K562 (cell line): ENCODE measurements at regions not wholly inside any gene's neighbourhood (a gene's known extent, or its start where the extent isn't known, plus 50 kb on each side); places are given as distances from the start of the nearest gene placed in this dataset.

ENCODE experiments used
- BRF2 ChIP-seq: IDR thresholded peaks from 3 replicates; pipeline ENCODE4 v1.6.1; 2011; ENCODE audit warnings: borderline replicate concordance, mild to moderate bottlenecking; ENCODE audit not compliant: insufficient read length, insufficient read depth
- CBFA2T2 ChIP-seq: fragments of 450-650 bp; conservative IDR thresholded peaks from 2 replicates; pipeline ENCODE4 v1.6.1; 2017; ENCODE audit warnings: mild to moderate bottlenecking
- ELF4 ChIP-seq: fragments of 450-650 bp; formaldehyde crosslinking; IDR thresholded peaks from 2 replicates; pipeline ENCODE4 v1.4.0; 2022; ENCODE audit warnings: missing genetic modification characterization
- FOXM1 ChIP-seq, 2 experiments: fragments of 450-650 bp in 1 of 2; sonication (generic) in 1 of 2; formaldehyde crosslinking in 1 of 2; IDR thresholded peaks; 2 replicates each; pipeline versions ENCODE4 v1.6.1 to v1.9.0; 2017 to 2022; ENCODE audit warnings: low read depth in 2 of 2, mild to moderate bottlenecking in 2 of 2, missing genetic modification reagents in 1 of 2, moderate library complexity in 1 of 2
- HOXB6 ChIP-seq: fragments of 250-450 bp; sonication (Bioruptor Pico); IDR thresholded peaks from 2 replicates; pipeline ENCODE4 v1.5.1; 2022; ENCODE audit warnings: mild to moderate bottlenecking, borderline replicate concordance
- ID3 ChIP-seq, 2 experiments: fragments of 250-450 bp in 1 of 2; fragments of 450-650 bp in 1 of 2; sonication (Bioruptor Pico) in 1 of 2; IDR thresholded peaks; 2 replicates each; pipeline versions ENCODE4 v1.6.1 to v1.8.0; 2016 to 2021; ENCODE audit warnings: mild to moderate bottlenecking in 2 of 2, moderate library complexity in 2 of 2, missing compliant biosample characterization in 1 of 2, missing genetic modification characterization in 1 of 2
- LARP7 ChIP-seq: fragments of 450-650 bp; IDR thresholded peaks from 2 replicates; pipeline ENCODE4 v1.6.1; 2016
- NFATC3 ChIP-seq: fragments of 450-650 bp; IDR thresholded peaks from 2 replicates; pipeline ENCODE4 v1.6.1; 2017; ENCODE audit warnings: mild to moderate bottlenecking
- PTRF ChIP-seq: fragments of 450-650 bp; IDR thresholded peaks from 2 replicates; pipeline ENCODE4 v1.6.1; 2016; ENCODE audit warnings: mild to moderate bottlenecking, missing genetic modification characterization, missing compliant biosample characterization
- PTTG1 ChIP-seq: fragments of 450-650 bp; IDR thresholded peaks from 2 replicates; pipeline ENCODE4 v1.6.1; 2016; ENCODE audit warnings: low read depth, mild to moderate bottlenecking, missing genetic modification characterization, missing compliant biosample characterization
- SAP30 ChIP-seq: fragments of 200-600 bp; sonication (generic); IDR thresholded peaks from 2 replicates; pipeline ENCODE4 v1.6.1; 2012; ENCODE audit warnings: borderline replicate concordance, low read depth, mild to moderate bottlenecking, moderate library complexity, low read length, control low read depth, inconsistent platforms; ENCODE audit not compliant: insufficient read depth, poor library complexity, severe bottlenecking
- SMAD4 ChIP-seq: fragments of 250-450 bp; sonication (Bioruptor Pico); conservative IDR thresholded peaks from 2 replicates; pipeline ENCODE4 v1.8.0; 2021; ENCODE audit warnings: inconsistent platforms, mild to moderate bottlenecking, moderate library complexity
- SRSF3 ChIP-seq: fragments of 200-400 bp; formaldehyde crosslinking; IDR thresholded peaks from 2 replicates; pipeline ENCODE4 v1.6.1; 2016; ENCODE audit warnings: mild to moderate bottlenecking, low read length, moderate library complexity; ENCODE audit not compliant: insufficient read depth
- STAT5A ChIP-seq: IDR thresholded peaks from 2 replicates; pipeline ENCODE4 v1.6.1; 2012; ENCODE audit warnings: low read length, inconsistent platforms, borderline replicate concordance
- TOE1 ChIP-seq, 2 experiments: fragments of 450-650 bp in 1 of 2; sonication (generic) in 1 of 2; formaldehyde crosslinking in 1 of 2; IDR thresholded peaks; 2 replicates each; pipeline versions ENCODE4 v1.7.1 to v1.8.0; 2016 to 2022; ENCODE audit warnings: borderline replicate concordance in 2 of 2, mild to moderate bottlenecking in 2 of 2, antibody characterized with exemption in 1 of 2, inconsistent platforms in 1 of 2, low read depth in 1 of 2, missing genetic modification reagents in 1 of 2, moderate library complexity in 1 of 2
- ZNF778 ChIP-seq: fragments of 450-650 bp; formaldehyde crosslinking; IDR thresholded peaks from 2 replicates; pipeline ENCODE4 v1.4.0; 2020; ENCODE audit warnings: mild to moderate bottlenecking, moderate library complexity
- TF ChIP-seq, protein P1 (sequence below): fragments of 450-650 bp; conservative IDR thresholded peaks from 2 replicates; pipeline ENCODE4 v1.6.1; 2016; ENCODE audit warnings: missing genetic modification characterization, low read depth, mild to moderate bottlenecking, control low read depth, missing compliant biosample characterization
- TF ChIP-seq, protein P2 (sequence below): sonication (generic); formaldehyde crosslinking; IDR thresholded peaks from 2 replicates; pipeline ENCODE4 v1.8.1; 2023; ENCODE audit warnings: missing genetic modification reagents, mild to moderate bottlenecking, borderline replicate concordance

GRCh38 chr12:116492703-116493324, 66.4 kb upstream of the MAP1LC3B2 start (continued):
- TF ChIP-seq, protein P1, sequence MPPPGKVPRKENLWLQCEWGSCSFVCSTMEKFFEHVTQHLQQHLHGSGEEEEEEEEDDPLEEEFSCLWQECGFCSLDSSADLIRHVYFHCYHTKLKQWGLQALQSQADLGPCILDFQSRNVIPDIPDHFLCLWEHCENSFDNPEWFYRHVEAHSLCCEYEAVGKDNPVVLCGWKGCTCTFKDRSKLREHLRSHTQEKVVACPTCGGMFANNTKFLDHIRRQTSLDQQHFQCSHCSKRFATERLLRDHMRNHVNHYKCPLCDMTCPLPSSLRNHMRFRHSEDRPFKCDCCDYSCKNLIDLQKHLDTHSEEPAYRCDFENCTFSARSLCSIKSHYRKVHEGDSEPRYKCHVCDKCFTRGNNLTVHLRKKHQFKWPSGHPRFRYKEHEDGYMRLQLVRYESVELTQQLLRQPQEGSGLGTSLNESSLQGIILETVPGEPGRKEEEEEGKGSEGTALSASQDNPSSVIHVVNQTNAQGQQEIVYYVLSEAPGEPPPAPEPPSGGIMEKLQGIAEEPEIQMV = no peak
- TF ChIP-seq BRF2 (no peak), ZNF778 (CRISPR knock-in tag) (no peak), PTRF (peak; percentile 48; the same call in 1 of the 2 replicates), STAT5A (no peak), NFATC3 (peak; percentile 92), SMAD4 (CRISPR knock-in tag) (peak; percentile 82), ELF4 (CRISPR knock-in tag) (peak; percentile 79; the same call in 1 of the 2 replicates), CBFA2T2 (peak; percentile 45), ID3 (CRISPR knock-in tag; IDR thresholded peaks at IDR 0.05) (no peak), ID3 (tag; IDR thresholded peaks at IDR 0.05) (no peak), FOXM1 (IDR thresholded peaks at IDR 0.05; ENCODE audit: low read depth) (peak; percentile 66), FOXM1 (CRISPR knock-in tag; IDR thresholded peaks at IDR 0.05; ENCODE audit: low read depth) (no peak), TOE1 (IDR thresholded peaks at IDR 0.05; ENCODE audit: borderline replicate concordance) (peak; percentile 87), TOE1 (CRISPR knock-in tag; IDR thresholded peaks at IDR 0.05; ENCODE audit: borderline replicate concordance, low read depth) (no peak), SRSF3 (no peak), SAP30 (no peak), PTTG1 (tag) (peak; percentile 58; the same call in 1 of the 2 replicates), HOXB6 (no peak), LARP7 (peak; percentile 95)
- TF ChIP-seq, protein P2, sequence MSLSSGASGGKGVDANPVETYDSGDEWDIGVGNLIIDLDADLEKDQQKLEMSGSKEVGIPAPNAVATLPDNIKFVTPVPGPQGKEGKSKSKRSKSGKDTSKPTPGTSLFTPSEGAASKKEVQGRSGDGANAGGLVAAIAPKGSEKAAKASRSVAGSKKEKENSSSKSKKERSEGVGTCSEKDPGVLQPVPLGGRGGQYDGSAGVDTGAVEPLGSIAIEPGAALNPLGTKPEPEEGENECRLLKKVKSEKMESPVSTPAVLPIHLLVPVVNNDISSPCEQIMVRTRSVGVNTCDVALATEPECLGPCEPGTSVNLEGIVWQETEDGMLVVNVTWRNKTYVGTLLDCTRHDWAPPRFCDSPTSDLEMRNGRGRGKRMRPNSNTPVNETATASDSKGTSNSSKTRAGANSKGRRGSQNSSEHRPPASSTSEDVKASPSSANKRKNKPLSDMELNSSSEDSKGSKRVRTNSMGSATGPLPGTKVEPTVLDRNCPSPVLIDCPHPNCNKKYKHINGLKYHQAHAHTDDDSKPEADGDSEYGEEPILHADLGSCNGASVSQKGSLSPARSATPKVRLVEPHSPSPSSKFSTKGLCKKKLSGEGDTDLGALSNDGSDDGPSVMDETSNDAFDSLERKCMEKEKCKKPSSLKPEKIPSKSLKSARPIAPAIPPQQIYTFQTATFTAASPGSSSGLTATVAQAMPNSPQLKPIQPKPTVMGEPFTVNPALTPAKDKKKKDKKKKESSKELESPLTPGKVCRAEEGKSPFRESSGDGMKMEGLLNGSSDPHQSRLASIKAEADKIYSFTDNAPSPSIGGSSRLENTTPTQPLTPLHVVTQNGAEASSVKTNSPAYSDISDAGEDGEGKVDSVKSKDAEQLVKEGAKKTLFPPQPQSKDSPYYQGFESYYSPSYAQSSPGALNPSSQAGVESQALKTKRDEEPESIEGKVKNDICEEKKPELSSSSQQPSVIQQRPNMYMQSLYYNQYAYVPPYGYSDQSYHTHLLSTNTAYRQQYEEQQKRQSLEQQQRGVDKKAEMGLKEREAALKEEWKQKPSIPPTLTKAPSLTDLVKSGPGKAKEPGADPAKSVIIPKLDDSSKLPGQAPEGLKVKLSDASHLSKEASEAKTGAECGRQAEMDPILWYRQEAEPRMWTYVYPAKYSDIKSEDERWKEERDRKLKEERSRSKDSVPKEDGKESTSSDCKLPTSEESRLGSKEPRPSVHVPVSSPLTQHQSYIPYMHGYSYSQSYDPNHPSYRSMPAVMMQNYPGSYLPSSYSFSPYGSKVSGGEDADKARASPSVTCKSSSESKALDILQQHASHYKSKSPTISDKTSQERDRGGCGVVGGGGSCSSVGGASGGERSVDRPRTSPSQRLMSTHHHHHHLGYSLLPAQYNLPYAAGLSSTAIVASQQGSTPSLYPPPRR (CRISPR knock-in tag) = peak; percentile 35; the same call in 1 of the 2 replicates
